ENCODE measurements at regions not wholly inside any gene's neighbourhood (a gene's known extent, or its start where the extent isn't known, plus 50 kb on each side); places are given as distances from the start of the nearest gene placed in this dataset.

DNA sequence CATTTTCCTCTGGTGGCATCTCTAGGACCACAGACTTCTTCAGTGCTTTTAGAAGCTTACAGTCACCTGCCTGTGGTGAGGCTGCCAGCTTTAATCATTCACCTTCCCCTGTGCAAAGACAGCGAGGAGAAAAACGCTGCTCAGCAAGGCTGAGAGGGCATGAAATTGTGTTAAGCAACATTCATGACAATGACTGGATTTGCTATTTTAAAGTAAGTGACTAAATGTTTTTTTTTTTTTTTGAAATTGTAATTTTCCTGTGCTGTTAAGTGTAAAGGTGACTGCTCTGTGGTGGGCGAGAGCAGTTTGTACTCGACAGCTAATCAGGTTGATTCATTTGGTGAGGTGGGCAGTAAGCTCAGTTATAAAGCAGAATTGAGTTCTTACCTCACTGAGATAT is 240.4 kb downstream of the NSUN3 start:
- H2AFZ ChIP-seq (ENCODE audit: low read depth, low read length), result no peak overlapping the region
- H3F3A ChIP-seq (ENCODE audit: insufficient read depth, low read length, poor library complexity, severe bottlenecking), result no peaks in the 10 kb centered on the region
- no peaks in the 10 kb centered on the region for H3K79me2 ChIP-seq (replicated peaks; ENCODE audit: insufficient read depth, low read length)
- H3K9me3 ChIP-seq (ENCODE audit: low read length), result no peaks in the 10 kb centered on the region
- H3K36me3 ChIP-seq (ENCODE audit: insufficient read depth, low read length), result no peaks in the 10 kb centered on the region
- H3K9me2 ChIP-seq (ENCODE audit: insufficient read depth, low read length), result no peaks in the 10 kb centered on the region
- no peaks in the 10 kb centered on the region for H4K20me1 ChIP-seq (ENCODE audit: insufficient read depth)
- H3K4me2 ChIP-seq (ENCODE audit: low read length), result no peak overlapping the region
- H3K4me3 ChIP-seq (ENCODE audit: low read length), result no peak overlapping the region
- no peak overlapping the region for H3K27ac ChIP-seq (ENCODE audit: low read length)
- no peaks in the 10 kb centered on the region for H3K27me3 ChIP-seq (ENCODE audit: insufficient read depth, low read depth, low read length)
- TF ChIP-seq TAF1 (IDR thresholded peaks at IDR 0.05; ENCODE audit: low read depth) (no peak), REST (IDR thresholded peaks at IDR 0.05; ENCODE audit: borderline replicate concordance) (no peak), POLR2AphosphoS5 (IDR thresholded peaks at IDR 0.05) (no peak), SMC3 (conservative IDR thresholded peaks at IDR 0.05; ENCODE audit: poor library complexity) (no peak), EZH2 (IDR thresholded peaks at IDR 0.05; ENCODE audit: borderline replicate concordance, insufficient read depth, low read length, poor library complexity, severe bottlenecking) (no peak), MXI1 (conservative IDR thresholded peaks at IDR 0.05; ENCODE audit: poor library complexity, severe bottlenecking) (no peak), RAD21 (conservative IDR thresholded peaks at IDR 0.05) (no peak), CTCF (IDR thresholded peaks at IDR 0.05; ENCODE audit: poor library complexity, severe bottlenecking) (no peak), EP300 (conservative IDR thresholded peaks at IDR 0.05; ENCODE audit: poor library complexity, severe bottlenecking) (no peak)
- H3K9ac ChIP-seq (ENCODE audit: low read length), result no peak overlapping the region

GRCh38 chr3:94303897-94304296 is 241.0 kb downstream of the NSUN3 start:
- no peak overlapping the region for H3K4me3 ChIP-seq (ENCODE audit: low read length)
- no peaks in the 10 kb centered on the region for H3K27me3 ChIP-seq (ENCODE audit: insufficient read depth, low read depth, low read length)
- no peaks in the 10 kb centered on the region for H4K20me1 ChIP-seq (ENCODE audit: insufficient read depth)
- no peak for TF ChIP-seq EZH2 (IDR thresholded peaks at IDR 0.05; ENCODE audit: borderline replicate concordance, insufficient read depth, low read length, poor library complexity, severe bottlenecking)
- TF ChIP-seq RAD21 (conservative IDR thresholded peaks at IDR 0.05), result peak; percentile 67
- TF ChIP-seq SMC3 (conservative IDR thresholded peaks at IDR 0.05; ENCODE audit: poor library complexity), result peak; percentile 65
- peak; percentile 67 for TF ChIP-seq CTCF (IDR thresholded peaks at IDR 0.05; ENCODE audit: poor library complexity, severe bottlenecking)
- no peak for TF ChIP-seq REST (IDR thresholded peaks at IDR 0.05; ENCODE audit: borderline replicate concordance)
- TF ChIP-seq POLR2AphosphoS5 (IDR thresholded peaks at IDR 0.05), result no peak
- no peak for TF ChIP-seq TAF1 (IDR thresholded peaks at IDR 0.05; ENCODE audit: low read depth)
- no peak for TF ChIP-seq EP300 (conservative IDR thresholded peaks at IDR 0.05; ENCODE audit: poor library complexity, severe bottlenecking)
- TF ChIP-seq MXI1 (conservative IDR thresholded peaks at IDR 0.05; ENCODE audit: poor library complexity, severe bottlenecking), result no peak
- no peak overlapping the region for H3K27ac ChIP-seq (ENCODE audit: low read length)
- no peaks in the 10 kb centered on the region for H3K9me2 ChIP-seq (ENCODE audit: insufficient read depth, low read length)
- H3K79me2 ChIP-seq (replicated peaks; ENCODE audit: insufficient read depth, low read length), result no peaks in the 10 kb centered on the region
- no peaks in the 10 kb centered on the region for H3K36me3 ChIP-seq (ENCODE audit: insufficient read depth, low read length)
- H3K9me3 ChIP-seq (ENCODE audit: low read length), result no peaks in the 10 kb centered on the region
- H2AFZ ChIP-seq (ENCODE audit: low read depth, low read length), result no peak overlapping the region
- H3K4me2 ChIP-seq (ENCODE audit: low read length), result no peak overlapping the region
- H3F3A ChIP-seq (ENCODE audit: insufficient read depth, low read length, poor library complexity, severe bottlenecking), result no peaks in the 10 kb centered on the region
- no peak overlapping the region for H3K9ac ChIP-seq (ENCODE audit: low read length)
